Endothelial cell of hepatic sinusoid (primary cell): ENCODE measurements at regions not wholly inside any gene's neighbourhood (a gene's known extent, or its start where the extent isn't known, plus 50 kb on each side); places are given as distances from the start of the nearest gene placed in this dataset.
"Not testable (repeated sequence)": the region's sequence is repeated elsewhere in the genome, so short reads cannot be mapped to it uniquely, and the experiment has no call there.

Experiments used
- in situ Hi-C: cut with HindIII; loops from 2 replicates; pipeline ENCODE4 v1.10.0; 2017; ENCODE audit warnings: low sequenced_read_pairs

DNA sequence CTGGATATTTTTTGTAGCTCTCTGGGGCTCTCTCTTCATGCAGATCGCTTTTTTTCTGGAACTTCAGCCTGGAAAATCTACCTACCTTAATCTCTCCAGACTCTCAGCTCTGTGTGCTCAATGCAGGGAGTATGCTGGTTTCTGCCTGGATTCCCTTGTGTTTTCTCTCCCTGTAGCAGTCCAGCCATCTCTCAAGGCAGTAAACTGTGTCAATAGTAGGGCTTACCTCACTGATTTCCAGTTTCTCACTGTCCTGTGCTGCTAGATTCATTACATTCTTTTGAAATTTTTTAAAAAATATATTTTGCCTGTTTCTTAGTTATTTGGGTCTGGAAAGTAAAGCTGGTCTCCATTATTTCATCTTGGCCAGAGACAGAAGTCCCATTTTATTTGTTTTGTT lies 951.4 kb downstream of the NR2F1-AS1 start:
- in situ Hi-C loops = no loop called here

DNA sequence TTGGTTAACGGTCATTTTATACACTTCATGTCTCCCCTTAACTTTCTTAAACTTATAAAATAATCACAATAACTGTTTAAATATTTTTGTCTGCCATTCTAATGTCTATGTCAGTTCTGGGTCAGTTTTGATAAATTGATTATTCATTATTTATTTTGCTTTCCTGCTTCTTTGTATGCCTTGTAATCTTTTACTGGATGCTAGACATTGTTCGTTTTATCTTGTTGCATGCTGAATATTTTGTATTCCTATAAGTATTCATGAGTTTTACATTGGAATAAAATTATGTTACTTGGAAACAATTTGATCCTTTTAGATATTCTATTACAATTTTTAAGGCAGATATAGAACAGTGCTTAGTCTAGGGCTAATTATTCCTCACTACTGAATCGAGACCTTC lies 952.0 kb downstream of the NR2F1-AS1 start:
- in situ Hi-C loops = no loop called here

DNA sequence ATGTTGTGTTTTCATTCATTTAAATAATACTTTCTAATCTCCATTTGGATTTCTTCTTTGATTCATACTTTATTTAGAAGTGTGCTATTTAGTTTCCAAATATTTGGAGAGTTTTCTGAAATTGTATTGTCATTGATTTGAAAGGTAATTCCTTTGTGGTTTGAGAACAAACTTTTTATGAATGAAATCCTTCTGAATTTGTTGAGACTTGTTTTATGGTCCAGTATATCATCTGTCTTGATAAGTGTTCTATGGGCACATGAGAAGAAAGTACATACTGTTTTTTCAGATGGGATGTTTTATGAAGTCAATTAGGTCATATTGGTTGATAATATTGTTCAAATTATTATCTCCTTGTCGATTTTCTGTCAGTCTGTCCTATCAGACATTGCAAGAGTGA lies 953.8 kb downstream of the NR2F1-AS1 start:
- in situ Hi-C loops = no loop called here

DNA sequence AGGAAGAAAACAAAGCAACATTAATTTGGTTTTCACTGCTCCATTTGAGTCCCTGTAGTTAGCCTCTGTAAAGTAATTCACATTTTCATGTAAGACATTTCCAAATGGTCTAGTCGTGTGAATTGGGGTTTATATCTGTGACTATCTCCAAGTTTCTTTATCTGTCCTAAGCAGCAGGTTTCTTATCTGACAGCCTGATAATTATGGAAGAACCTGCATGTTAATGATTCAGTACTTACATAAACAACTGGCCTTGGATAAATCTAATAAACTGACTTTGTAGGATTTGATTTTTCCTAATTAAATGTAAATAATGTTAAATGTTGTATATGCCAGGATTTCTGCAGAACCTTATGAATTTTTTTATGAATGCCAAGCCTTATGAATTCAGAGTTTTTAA lies 964.9 kb downstream of the NR2F1-AS1 start:
- in situ Hi-C loops = no loop called here

DNA sequence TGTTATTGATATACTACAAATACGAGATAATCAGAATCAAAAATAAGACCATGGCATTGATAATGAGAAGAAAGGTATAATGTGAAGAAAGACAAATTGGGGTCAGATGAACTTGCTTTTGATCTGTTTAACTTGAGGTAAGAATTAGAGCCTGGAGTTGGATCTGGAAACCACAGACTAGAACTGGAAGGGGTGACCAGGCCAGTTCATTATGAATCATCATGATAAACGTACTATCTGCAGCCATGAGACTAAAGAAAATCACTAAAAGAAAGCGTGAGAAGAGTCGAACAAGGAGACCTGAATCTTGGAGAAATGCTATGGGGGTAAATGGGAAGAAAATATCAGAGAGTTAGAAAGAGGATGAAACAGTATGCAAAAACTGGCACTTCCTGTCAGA lies 967.5 kb downstream of the NR2F1-AS1 start:
- in situ Hi-C loops = no loop called here

DNA sequence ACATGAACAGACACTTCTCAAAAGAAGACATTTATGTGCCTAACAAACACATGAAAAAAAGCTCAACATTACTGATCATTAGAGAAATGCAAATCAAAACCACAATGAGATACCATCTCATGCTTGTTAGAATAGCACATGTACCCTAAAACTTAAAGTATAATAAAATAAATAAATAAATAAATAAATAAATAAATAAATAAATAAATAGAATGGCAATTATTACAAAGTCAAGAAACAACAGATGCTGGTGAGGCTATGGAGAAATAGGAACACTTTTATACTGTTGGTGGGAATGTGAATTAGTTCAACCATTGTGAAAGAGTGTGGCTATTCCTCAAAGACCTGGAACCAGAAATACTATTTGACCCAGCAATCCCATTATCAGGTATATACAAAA lies 970.6 kb downstream of the NR2F1-AS1 start:
- in situ Hi-C loops = not testable (repeated sequence)

DNA sequence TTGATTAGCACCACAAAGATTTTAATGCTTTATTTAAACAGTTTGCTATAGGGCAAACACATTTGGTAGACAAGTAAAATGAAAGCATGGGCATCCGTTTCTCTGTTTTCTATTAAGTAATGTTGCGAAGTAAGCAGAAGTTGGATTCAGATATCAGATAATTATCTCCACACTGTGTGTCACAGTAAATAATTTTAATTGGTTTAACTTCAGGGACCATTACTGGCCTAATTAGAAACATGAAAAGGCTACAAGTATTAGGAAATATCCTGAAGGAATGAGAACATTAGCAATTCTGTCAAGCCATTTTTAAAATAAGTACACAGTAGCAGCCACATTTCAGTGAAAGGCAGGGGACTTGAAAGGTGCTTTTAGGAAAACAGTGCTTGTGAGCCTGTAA lies 975.4 kb downstream of the NR2F1-AS1 start:
- in situ Hi-C loops = no loop called here

DNA sequence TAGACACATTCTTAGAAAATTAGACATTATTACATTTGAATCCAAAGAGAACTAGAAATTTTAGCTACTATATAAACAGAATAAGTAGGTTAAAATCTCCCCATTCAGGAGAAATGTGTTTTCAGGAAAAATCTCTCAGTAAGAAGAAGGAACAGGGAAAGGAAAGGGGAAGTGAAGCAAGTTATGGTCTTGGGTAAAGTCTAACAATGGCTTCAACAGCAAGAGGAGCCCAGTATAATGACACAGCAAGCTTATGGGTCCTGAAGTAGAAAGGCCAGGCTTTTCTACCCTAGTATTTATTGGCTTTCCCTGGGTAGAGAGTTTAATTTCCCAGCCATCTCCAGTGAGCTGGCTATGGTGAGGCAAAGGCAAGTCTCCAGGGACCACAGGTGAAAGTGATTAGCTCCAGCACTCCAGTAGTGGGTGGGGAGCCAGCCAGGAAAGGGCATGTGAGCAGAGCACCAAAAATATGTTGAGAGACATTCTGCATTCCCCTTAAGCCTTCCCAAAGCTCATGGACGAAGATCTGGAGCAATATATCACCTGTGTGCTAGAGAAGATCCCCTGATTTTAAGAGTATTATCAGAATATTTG lies 981.7 kb downstream of the NR2F1-AS1 start:
- in situ Hi-C loops = no loop called here

DNA sequence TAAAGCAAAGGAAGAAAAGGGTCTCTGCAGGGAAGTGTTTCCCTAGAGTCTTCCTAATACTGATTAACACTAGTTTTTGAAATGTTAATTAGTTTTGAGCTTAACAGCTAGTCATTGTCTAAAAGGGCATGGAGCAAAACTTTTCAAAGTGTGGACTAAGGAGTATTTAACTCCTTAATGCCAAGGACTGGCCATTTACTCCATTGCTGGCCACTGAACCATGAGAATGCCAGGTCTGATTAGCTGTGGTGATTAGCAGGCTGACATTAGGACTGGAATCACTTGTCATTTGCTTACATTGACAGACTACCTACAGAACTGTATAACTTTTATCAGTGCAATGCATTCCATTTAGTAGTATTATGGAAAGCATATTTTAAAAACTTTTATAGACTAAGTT lies 987.0 kb downstream of the NR2F1-AS1 start:
- in situ Hi-C loops = no loop called here

DNA sequence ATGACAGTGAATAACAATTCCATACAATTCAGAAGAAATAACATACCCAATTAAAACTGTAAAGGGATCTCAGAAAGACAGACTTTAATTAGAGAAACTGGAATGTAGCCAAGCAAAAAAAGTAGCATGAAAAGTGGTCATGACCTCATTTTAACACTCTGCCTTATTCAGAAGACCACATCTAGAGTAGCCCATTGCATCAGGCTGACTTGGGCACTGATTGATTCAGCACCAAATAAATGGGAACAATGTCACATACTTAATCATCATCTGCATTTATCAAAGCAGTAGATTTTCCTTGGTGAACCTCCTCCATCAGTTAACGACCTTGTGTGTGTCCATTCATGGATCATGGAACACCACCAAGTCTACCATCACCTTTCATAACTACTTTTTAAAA lies 992.1 kb downstream of the NR2F1-AS1 start:
- in situ Hi-C loops = no loop called here

DNA sequence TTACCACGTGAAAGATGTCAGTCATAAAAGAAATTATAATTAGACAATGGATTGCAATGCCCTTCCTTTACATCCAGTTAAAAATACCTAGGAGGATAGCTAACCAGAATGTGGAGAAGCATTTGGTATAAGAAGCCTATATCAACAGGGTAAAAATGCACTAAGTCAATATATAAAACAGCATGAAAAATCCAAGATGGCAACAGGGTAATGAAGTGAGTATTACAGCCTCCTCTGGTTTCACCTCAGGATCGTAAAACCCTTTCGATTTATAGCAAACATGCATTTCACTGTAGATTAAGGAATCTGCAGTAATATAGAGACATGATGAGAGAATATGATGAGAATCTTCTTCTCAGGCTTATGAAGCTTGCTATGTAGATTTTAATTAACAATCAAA lies 999.3 kb downstream of the NR2F1-AS1 start:
- in situ Hi-C loops = no loop called here

DNA sequence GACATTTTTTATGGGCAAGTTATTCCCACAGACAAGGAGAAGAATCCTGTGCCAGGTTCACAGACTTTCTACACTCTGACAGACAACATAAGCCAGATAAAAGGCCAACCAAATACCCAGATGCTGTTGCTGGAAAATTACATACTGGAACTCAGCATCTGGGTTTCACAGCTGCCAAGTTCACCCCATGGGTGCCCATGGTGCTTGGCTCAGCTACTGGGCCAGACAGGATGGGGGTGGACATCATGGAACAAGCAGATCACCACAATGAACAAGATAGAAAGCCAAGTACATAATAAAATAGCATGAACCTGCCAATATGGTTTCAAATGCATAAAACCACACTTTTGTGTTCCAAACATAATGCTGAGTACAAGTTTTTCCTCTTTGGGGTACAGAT lies 999.8 kb downstream of the NR2F1-AS1 start:
- in situ Hi-C loops = no loop called here

DNA sequence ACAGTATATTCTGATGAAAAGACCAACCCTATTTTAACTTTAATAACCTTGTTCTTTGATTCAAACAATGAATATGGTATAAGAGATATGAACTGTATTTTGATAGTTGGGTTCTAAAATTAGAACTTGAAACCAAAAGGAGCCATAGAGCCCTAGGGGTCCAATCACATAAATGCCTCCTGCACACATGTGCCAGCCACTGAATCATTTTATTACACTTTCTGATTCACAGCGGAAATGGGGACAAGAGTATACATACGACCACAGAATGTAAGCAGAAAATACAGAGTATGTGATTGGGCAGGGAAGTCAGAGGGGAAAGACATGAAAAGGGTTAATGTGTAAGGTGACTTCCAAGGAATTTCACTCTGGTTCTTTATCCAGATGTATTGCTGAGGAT lies 1000.2 kb downstream of the NR2F1-AS1 start:
- in situ Hi-C loops = no loop called here

DNA sequence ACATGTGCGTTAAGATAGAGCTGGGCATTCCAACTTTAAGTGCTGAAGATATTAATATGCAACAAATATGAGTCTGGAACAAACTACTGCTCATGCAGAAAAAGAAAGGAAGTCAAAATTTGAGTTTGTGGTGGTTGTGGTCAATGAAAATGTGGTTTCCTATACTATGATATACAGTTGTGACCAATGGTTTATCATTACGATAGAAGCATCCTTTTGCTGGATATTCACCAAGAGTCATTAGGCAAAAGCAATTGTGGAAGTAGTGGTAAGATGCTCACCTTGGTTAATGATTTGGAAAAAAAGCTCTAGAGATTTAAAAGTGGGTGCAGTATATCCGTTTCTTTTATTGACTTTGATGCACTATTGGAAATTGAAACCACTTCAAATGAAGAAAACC lies 1007.0 kb downstream of the NR2F1-AS1 start:
- in situ Hi-C loops = no loop called here

DNA sequence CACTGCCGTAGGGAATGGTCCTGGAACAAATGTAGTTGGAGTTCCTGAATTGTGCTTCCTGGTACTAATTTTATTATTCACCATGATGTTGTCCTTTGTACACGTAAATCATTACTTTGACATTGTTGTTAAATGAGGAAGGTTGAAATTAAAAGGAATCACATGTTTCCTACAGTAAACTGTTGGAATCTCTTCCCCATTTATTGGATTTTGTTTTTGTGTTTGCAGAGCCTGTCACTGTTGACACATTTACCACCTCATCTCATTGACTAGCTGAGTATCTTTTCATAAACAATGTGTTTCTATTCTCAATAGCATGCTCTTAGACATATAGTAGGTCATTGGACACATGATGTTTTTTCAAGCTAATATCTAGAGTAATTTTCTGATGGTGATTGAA lies 1012.5 kb downstream of the NR2F1-AS1 start:
- in situ Hi-C loops = no loop called here

DNA sequence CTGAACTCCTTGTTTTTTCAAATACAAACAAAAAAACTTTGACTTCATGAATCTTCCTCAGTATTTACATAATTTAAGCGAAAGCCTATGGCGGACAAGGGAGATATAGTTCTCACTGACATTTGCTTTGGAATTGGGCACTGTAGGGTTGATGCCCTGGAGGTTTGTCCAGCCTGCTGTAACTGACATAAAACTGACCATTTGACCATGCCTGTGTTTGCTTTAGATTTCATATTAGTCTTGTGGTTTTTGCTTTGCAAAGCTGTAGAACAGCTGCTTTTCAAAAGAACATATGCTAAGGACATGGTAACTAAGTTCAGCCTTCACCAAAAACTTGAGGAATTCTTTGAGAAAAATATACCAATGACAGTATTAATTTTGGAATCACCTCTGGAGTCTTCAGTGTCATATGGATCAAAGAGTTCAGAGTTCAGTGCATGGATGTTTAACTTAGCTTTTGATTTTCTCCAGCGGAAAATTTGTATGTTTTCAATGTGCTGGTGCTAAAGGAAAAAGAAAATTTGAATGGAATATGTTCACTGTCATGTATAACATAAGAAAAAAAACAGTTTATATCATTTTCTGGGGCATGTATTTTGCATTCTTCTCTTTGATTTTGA lies 1013.1 kb downstream of the NR2F1-AS1 start:
- in situ Hi-C loops = no loop called here

DNA sequence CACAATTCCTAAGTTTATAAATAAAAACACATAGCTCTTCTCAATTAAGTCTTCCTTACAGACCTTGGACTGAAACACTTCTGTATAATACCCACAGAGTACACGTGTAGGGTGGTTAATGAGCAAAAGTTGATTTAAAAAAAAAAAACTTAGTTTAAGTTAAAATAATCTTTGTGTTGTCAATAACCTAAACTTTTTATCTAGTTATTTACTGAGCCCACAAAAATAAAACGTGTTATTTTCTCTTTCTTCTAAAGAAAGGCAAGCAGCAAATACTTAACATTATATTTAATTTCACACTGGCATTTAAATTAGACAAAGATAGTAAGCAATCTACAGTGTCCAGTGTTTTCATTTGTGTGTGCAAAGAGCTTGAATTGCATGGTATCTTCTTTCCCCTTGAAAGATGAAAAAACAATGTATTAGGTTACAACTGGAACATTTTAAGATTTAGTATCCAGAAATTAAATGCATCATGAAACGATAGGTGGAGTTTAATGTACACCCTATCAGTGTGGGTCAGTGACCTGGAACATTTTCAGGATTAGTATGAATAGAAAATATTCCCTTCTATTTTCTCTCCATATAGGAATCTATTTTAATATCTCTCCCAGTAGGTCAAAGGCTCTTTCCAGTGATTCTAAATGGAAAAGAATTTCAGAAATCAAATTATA lies 1014.8 kb downstream of the NR2F1-AS1 start:
- in situ Hi-C loops = no loop called here

DNA sequence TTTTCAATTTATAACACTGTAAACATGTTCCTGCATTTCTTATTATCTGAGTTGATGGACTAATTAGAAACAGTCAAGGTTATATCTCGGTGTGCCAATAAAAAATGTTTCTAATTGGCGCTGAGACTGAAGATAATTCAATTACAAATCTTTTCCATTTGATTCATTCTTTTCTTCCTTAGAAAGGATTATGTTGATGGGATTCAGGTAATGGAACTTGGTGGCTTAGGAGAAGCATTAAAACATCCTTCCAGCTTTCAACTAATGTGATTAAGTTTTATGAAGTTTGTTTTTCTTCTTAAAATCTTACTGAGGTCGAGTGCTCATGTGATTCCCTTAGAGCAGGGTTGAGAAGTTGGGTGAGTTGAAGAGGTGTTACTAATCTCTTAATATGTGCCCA lies 1015.3 kb downstream of the NR2F1-AS1 start:
- in situ Hi-C loops = no loop called here

DNA sequence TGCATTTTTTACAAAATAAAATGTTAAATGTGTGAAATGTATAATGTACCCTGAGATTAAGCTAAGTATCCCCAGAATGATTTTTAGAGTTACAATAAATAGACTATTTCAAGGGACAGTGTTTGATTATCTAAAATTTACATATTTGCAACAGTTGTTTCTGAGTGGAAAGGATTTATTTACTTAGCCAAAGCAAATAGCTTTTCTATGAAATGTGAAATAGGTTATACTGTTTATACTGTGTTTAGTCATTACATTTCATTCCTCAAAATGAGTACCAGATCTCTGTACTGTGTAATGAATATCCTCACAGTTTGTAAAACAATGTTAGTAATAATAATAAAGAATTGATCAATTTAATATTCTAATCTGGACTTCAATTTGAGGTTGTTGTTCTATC lies 1019.0 kb downstream of the NR2F1-AS1 start:
- in situ Hi-C loops = no loop called here

DNA sequence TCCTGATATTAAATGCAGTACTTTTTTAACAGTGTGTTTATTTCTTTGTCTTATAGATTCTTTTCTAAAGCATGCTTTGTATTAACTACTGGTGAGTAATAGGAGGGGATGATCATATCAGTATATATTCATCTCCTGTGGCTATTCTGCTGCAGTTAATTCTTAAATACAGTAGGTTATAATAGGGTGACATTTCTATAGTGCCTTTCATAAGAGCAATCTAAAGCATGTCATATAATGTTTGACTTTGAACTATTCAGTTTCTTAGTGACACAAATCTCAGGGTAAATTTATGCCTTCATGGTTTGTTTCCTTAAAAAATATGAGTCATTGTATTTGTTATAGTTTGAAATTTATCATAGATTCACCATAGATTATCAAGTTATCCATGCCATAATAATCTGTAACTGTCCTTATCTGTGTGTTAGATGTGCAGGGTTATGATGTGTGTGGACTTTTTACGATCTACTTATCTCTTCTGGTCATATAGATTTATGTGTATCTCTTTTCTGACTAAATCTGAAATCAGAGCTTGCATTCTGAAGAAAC lies 1019.5 kb downstream of the NR2F1-AS1 start:
- in situ Hi-C loops = no loop called here

DNA sequence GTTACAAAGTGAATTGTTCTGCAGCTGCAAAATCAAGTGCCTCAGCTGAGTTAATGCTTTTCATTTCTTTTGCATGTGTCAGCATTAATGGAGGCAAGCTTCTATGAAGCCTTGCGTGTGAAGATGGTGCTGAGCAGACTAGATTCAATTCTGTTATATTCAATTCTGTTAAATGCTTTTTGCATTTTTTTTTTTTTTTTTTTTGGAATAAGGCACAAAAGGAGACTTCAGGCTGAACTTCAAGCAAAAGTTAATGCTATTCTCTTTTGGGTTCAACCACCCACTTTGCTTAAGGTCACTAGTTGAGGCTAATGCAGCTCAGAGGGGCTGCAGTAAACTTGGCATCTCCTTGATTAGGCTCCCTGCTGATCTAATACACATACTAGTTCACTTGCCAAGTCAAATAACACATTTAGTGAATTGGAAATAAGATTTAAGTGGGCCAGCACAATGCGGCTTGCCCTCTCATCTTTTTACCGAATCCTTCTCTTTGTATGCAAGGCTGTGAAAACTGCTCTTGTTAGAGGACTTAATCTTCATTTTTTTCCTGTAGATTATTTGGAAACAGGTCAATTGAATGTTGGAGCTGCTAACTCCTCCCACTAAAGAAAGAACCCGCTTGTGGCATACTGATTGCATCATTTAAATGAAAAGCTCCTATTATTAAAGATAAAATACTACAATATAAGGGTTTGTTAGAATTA lies 1020.2 kb downstream of the NR2F1-AS1 start:
- in situ Hi-C loops = no loop called here

DNA sequence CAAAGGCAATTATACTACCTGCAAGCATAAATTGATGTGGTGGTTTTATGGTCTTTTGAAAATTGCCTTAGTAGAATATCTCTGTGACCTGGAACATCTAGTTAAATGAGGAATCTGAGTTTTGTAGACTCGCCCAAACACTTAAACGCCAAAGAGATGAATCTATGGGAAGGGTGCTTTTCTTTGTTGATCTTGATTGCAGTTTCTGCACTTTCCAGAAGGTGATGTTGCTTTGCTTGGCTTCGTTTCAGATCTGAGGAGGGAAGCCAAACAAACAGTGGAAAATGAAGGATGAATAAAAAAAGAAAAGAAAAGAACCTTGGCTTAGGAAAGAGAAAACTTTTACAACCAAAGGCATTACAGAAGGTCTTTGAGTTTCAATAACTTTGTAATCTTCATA lies 1021.2 kb downstream of the NR2F1-AS1 start:
- in situ Hi-C loops = no loop called here
